KBM-7 (cell line): ENCODE measurements at regions not wholly inside any gene's neighbourhood (a gene's known extent, or its start where the extent isn't known, plus 50 kb on each side); places are given as distances from the start of the nearest gene placed in this dataset.

ENCODE experiments used
- DNase-seq: peaks from one replicate; pipeline ENCODE4 v3.0.0-alpha.2; 2015
- in situ Hi-C: fragments of 300-500 bp; cut with MboI; formaldehyde crosslinking; loops from 2 replicates; pipeline ENCODE4 v1.14.3; 2020; ENCODE audit warnings: low sequenced_read_pairs, low pct_unique_long_range_greater_than_20kb, mixed read lengths

DNA sequence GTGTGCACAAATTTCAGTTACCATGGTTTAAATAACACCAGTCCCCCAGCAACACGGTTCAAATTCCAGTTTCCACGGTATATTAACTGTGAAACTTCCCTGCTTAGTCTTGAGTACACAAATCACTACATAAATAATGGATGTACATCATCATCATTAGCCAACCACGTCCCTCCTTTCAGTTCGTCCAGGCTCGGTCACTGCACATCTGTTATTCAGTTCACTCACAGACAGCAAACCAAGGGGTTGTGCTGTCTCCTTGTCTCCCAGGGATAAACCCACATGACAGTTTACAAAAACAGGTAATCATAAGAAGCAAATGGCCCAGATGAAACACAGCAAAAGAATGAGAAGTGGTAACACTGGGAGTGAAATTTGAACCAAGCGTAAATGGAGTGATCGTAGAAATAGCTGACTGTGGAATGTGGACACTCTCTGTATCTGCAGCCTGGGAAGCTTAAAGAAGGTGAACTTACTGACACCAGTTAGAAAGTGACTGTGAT is 61.0 kb upstream of the RAD23B start:
- in situ Hi-C loops: no loop called here
- DNase-seq: no peak

DNA sequence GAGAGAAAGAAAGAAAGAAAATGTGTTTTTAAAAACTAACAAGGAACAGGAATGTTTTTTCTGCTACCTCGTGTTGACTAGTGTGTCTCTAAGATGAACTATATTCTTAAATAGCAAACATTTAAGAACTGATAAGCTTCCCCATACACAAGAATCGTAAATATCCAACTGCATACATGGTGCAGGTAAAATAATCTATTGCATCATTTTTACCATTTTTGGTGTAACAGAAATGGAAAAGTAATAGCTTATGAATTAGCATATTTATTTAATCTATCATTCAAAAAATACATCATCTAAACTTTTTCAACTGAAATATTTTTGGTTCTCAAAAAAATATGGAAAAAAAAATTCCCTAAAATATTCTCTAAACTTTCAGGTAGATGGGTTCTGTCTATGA is 59.7 kb upstream of the RAD23B start:
- DNase-seq: no peak
- in situ Hi-C loops: no loop called here

DNA sequence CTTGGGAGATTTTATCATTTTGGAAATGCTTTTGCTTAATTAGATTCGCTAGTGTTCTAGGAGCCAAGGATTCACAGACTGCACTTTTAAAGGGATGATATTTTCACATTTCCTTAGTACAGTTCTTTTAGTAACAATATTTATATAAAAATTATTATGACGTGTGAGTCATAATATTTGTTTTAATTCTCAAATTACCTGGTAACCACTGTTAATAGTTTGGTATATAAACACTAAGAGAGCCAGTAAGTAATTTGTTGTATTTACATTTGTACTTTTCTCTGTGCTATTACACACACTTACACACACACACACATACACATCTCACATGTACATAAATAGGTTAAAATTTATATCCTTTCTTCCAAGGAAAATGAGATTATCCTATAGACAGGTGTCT is 58.8 kb upstream of the RAD23B start:
- no peak for DNase-seq
- in situ Hi-C loops: no loop called here

DNA sequence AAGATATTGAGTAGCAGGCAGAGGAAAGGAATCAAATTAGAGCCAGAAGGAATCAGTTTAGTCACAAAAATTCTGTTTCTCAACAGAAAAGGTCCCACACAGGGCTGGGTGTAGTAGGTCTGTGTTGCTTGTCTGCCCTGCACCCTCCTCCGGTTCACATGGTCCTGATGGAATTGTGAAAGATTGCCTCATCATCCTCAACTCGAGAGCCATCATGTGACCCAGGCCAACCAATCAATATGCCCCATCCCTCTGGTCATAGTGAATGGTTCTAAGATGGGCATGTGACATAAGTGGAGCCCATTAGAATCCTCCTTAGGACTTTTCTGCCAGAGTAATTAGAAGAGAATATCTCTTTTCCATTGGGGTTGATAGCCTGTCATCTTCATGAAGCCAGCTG is 56.7 kb upstream of the RAD23B start:
- DNase-seq: no peak
- in situ Hi-C loops: no loop called here

DNA sequence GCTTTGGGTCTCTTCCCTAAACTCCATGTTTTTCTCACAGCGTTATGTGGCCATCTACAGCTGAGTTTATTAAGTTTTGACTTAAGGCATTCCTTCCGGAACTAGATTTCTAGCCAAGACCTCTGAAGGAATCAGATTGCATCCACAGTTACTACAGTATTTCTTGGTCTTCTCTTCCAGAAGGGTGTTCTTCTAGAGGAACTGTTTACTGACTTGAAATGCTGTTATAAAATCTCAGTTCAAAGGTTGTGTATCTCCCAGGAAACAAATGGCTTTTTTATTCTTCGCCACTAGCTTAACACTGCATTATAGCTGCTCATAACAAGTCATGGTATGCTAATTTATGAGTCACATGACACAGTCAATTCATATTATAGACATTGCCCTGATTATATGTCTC is 55.3 kb upstream of the RAD23B start:
- DNase-seq: no peak
- in situ Hi-C loops: no loop called here

DNA sequence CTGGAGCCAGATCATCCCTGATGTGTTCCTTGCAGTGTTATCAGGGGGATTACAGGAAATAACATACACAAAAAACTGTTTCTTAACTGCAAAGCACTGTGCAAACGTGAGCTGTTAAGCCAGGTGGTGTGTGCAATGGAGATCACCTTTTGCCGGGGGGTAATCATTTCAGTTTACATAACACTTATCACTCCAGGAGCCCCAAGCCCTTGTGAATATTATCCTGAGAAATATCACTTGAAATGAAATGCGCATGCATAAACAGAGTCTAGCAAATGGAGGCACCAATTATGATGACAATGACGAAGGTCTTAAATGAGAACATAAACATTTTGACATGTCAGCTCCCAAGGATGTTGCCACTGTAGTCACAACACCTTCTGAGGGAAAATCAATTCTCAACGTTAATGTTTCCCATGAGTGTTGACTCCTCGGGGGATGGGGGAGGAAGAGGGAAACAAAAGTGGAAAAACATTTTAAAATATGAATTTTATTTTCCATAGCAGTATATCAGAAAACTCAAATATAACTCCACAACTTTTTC is 54.5 kb upstream of the RAD23B start:
- no peak for DNase-seq
- in situ Hi-C loops: no loop called here

DNA sequence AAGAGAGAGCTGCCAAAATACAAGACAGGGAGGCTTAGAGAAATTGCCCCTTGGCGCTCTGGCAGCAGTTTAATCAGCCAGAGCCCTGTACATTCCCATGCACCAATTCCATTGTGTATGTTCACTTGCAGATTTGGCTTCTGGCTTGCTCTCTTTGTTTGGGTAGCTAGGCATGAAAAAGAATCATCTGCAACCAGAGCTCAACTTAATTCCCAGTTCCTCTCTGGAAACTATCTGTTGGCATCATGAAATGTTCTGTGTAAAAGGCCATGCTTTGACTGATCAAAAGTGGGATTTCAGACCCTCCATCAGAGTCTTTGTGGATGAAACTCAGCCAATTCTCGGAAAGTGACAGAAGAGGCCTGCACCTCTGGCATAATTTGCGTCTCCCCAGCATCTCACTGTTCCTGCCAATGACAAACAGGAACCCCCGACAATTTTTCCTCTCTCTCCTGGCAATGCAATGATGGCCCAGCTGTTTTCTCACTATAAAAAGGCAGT is 53.8 kb upstream of the RAD23B start:
- in situ Hi-C loops: no loop called here
- no peak for DNase-seq
